Endothelial cell of umbilical vein (primary cell): ENCODE measurements at regions not wholly inside any gene's neighbourhood (a gene's known extent, or its start where the extent isn't known, plus 50 kb on each side); places are given as distances from the start of the nearest gene placed in this dataset.

Experiments used
- BruUV-seq: library from RNA; stranded (reverse); fragments of 400-500 nt; replicated peaks from 2 replicates; lab custom pipeline; 2021; lab: Mats Ljungman, UMichigan
- CTCF ChIA-PET: fragments of 300-600, 350-600 bp; sonication (Branson Sonifier 250); formaldehyde crosslinking; loops from one replicate; lab custom pipeline; 2021; ENCODE audit warnings: antibody characterized with exemption, inconsistent platforms; lab: Charles Lee
- POLR2A ChIA-PET: fragments of 300-600, 350-600 bp; sonication (Branson Sonifier 250); formaldehyde crosslinking; loops from one replicate; lab custom pipeline; 2021; ENCODE audit warnings: antibody characterized with exemption, inconsistent platforms; lab: Charles Lee
- DNase-seq: peaks from one replicate; pipeline ENCODE4 v3.0.0-alpha.2; 2011; ENCODE audit warnings: low read depth, low spot score
- FAIRE-seq: peaks from 2 replicates; lab custom pipeline; 2011; peaks lifted over from hg19 to GRCh38; lab: Jason Lieb, UNC
- H2AFZ ChIP-seq: 2 replicates; pipeline ENCODE4 v1.6.0; 2012; ENCODE audit warnings: low read depth, low read length, control low read depth, inconsistent platforms
- H3K27ac ChIP-seq: 2 replicates; pipeline ENCODE4 v1.5.1; 2011; ENCODE audit warnings: low read depth, mild to moderate bottlenecking, control low read depth, low read length, moderate library complexity; ENCODE audit not compliant: insufficient read depth
- H3K27me3 ChIP-seq, 2 experiments: 2 replicates each; pipeline versions ENCODE4 v1.6.0 to v1.6.1; 2011; ENCODE audit warnings: low read length in 2 of 2, mixed read lengths in 1 of 2; ENCODE audit not compliant: control insufficient read depth in 2 of 2, insufficient read depth in 2 of 2
- H3K36me3 ChIP-seq, 2 experiments: 2 replicates in 1 of 2; 3 replicates in 1 of 2; pipeline ENCODE4 v1.5.1; 2011; ENCODE audit warnings: low read length in 2 of 2, mild to moderate bottlenecking in 1 of 2, moderate library complexity in 1 of 2; ENCODE audit not compliant: control insufficient read depth in 2 of 2, insufficient read depth in 2 of 2; ENCODE audit errors: extremely low read depth in 1 of 2
- H3K4me1 ChIP-seq: 3 replicates; pipeline ENCODE4 v1.5.1; 2011; ENCODE audit warnings: mild to moderate bottlenecking, low read length; ENCODE audit not compliant: control insufficient read depth, insufficient read depth; ENCODE audit errors: extremely low read depth
- H3K4me2 ChIP-seq: 2 replicates; pipeline ENCODE4 v1.6.1; 2011; ENCODE audit warnings: low read length, control low read depth, mixed read lengths; ENCODE audit not compliant: insufficient read depth
- H3K4me3 ChIP-seq, 3 experiments: fragments of 200-600 bp in 1 of 3; sonication (generic), shearing (Covaris generic) in 1 of 3; replicated peaks in 1 of 3; 2 replicates each; pipeline ENCODE4 v1.5.1; 2011 to 2016; ENCODE audit warnings: control low read depth in 3 of 3, low read length in 3 of 3, mild to moderate bottlenecking in 2 of 3, inconsistent platforms in 1 of 3, low read depth in 1 of 3, moderate library complexity in 1 of 3; ENCODE audit not compliant: insufficient read depth in 1 of 3
- H3K79me2 ChIP-seq: 2 replicates; pipeline ENCODE4 v1.6.0; 2012; ENCODE audit warnings: low read length, inconsistent platforms; ENCODE audit not compliant: control insufficient read depth, insufficient read depth
- H3K9ac ChIP-seq: replicated peaks from 2 replicates; pipeline ENCODE3; 2011; ENCODE audit warnings: low read length, control low read depth; ENCODE audit not compliant: insufficient read depth; ENCODE audit errors: extremely low read depth
- H3K9me1 ChIP-seq: replicated peaks from 3 replicates; pipeline ENCODE4 v1.6.0; 2011; ENCODE audit warnings: mild to moderate bottlenecking, low read length; ENCODE audit not compliant: control insufficient read depth, insufficient read depth; ENCODE audit errors: extremely low read depth
- H3K9me3 ChIP-seq: replicated peaks from 2 replicates; pipeline ENCODE4 v1.5.1; 2012; ENCODE audit warnings: low read length, inconsistent platforms; ENCODE audit not compliant: control insufficient read depth, insufficient read depth
- H4K20me1 ChIP-seq: replicated peaks from 2 replicates; pipeline ENCODE3; 2011; ENCODE audit warnings: mild to moderate bottlenecking, low read length; ENCODE audit not compliant: control insufficient read depth, insufficient read depth; ENCODE audit errors: extremely low read depth
- EZH2 ChIP-seq: IDR thresholded peaks from 2 replicates; pipeline ENCODE4 v1.6.1; 2012; ENCODE audit warnings: borderline replicate concordance, low read depth, mild to moderate bottlenecking, moderate library complexity, low read length, inconsistent platforms; ENCODE audit not compliant: severe bottlenecking
- FOS ChIP-seq: IDR thresholded peaks from 2 replicates; pipeline ENCODE4 v1.6.1; 2011; ENCODE audit warnings: mild to moderate bottlenecking, low read length, moderate library complexity, borderline replicate concordance; ENCODE audit not compliant: insufficient read depth
- GATA2 ChIP-seq: IDR thresholded peaks from 2 replicates; pipeline ENCODE4 v1.7.0; 2011; ENCODE audit warnings: low read depth, mild to moderate bottlenecking, moderate library complexity, mixed read lengths, low read length; ENCODE audit not compliant: insufficient read length, insufficient read depth
- JUN ChIP-seq: IDR thresholded peaks from 2 replicates; pipeline ENCODE4 v1.6.1; 2011; ENCODE audit warnings: borderline replicate concordance, low read depth; ENCODE audit not compliant: insufficient read length, insufficient read depth
- MAX ChIP-seq: IDR thresholded peaks from 2 replicates; pipeline ENCODE4 v1.6.1; 2011; ENCODE audit not compliant: insufficient read depth, insufficient read length
- MYC ChIP-seq: IDR thresholded peaks from one replicate; pipeline ENCODE4 v1.6.1; 2011; ENCODE audit warnings: mild to moderate bottlenecking, low read depth, low read length
- POLR2A ChIP-seq: IDR thresholded peaks from 2 replicates; pipeline ENCODE4 v1.6.1; 2012; ENCODE audit warnings: low read depth, mild to moderate bottlenecking, control low read depth, low read length
- POLR2AphosphoS5 ChIP-seq: IDR thresholded peaks from 2 replicates; pipeline ENCODE4 v1.6.1; 2012; ENCODE audit warnings: low read depth, mild to moderate bottlenecking, control low read depth, low read length, moderate library complexity; ENCODE audit not compliant: insufficient read depth
- dilution Hi-C: fragments of 300-500 bp; cut with MboI; formaldehyde crosslinking; loops from one replicate; pipeline ENCODE4 v1.15.0; 2019; ENCODE audit warnings: low sequenced_read_pairs; ENCODE audit not compliant: extremely low pct_ligation_motif_present
- intact Hi-C: fragments of 100-400 bp; cut with micrococcal nuclease; formaldehyde crosslinking; loops from one replicate; pipeline ENCODE4 v1.10.0; 2022
- TF ChIP-seq, protein P1 (sequence below), 2 donors: IDR thresholded peaks; 1 replicate in 1 of 2; 2 replicates in 1 of 2; pipeline ENCODE4 v1.5.1; 2011; ENCODE audit warnings: low read length in 2 of 2, mild to moderate bottlenecking in 2 of 2, moderate library complexity in 2 of 2, control low read depth in 1 of 2, inconsistent platforms in 1 of 2, low read depth in 1 of 2; ENCODE audit not compliant: insufficient read depth in 1 of 2; ENCODE audit errors: extremely low read depth in 1 of 2

DNA sequence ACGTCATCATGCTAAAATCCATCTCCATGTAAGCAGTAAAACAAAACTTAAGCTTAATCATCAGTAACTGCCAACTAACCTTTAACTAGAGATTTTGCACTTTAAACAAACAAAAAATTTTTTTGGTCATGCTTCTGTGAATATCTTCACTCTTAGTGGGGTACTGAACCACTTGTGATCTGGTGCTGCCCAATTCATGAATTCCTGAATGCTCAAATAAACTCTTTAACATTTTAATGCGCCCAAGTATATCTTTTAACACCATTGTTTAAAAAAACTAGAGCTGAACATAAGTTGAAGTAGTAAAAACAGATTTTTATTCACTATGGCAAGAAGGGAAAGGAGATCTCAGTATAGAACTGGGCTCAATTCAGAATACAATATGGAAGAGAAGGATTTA is 196.9 kb upstream of the USP24 start:
- H2AFZ ChIP-seq, result no peak overlapping the region
- no TSS peak for BruUV-seq
- no peaks in the 10 kb centered on the region for H3K27me3 ChIP-seq
- no peak for TF ChIP-seq MAX
- TF ChIP-seq JUN, result no peak
- TF ChIP-seq MYC, result no peak
- TF ChIP-seq FOS, result no peak
- TF ChIP-seq GATA2, result no peak
- TF ChIP-seq EZH2, result no peak
- TF ChIP-seq POLR2AphosphoS5, result no peak
- TF ChIP-seq POLR2A, result no peak
- TF ChIP-seq, protein P1, sequence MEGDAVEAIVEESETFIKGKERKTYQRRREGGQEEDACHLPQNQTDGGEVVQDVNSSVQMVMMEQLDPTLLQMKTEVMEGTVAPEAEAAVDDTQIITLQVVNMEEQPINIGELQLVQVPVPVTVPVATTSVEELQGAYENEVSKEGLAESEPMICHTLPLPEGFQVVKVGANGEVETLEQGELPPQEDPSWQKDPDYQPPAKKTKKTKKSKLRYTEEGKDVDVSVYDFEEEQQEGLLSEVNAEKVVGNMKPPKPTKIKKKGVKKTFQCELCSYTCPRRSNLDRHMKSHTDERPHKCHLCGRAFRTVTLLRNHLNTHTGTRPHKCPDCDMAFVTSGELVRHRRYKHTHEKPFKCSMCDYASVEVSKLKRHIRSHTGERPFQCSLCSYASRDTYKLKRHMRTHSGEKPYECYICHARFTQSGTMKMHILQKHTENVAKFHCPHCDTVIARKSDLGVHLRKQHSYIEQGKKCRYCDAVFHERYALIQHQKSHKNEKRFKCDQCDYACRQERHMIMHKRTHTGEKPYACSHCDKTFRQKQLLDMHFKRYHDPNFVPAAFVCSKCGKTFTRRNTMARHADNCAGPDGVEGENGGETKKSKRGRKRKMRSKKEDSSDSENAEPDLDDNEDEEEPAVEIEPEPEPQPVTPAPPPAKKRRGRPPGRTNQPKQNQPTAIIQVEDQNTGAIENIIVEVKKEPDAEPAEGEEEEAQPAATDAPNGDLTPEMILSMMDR (IDR thresholded peaks at IDR 0.05; ENCODE audit: extremely low read depth in 1 of 2, insufficient read depth in 1 of 2, low read depth in 1 of 2, low read length in 2 of 2), result no peak
- no peaks in the 10 kb centered on the region for H3K4me1 ChIP-seq
- no peak overlapping the region for H3K27ac ChIP-seq
- no peak overlapping the region for H3K9ac ChIP-seq
- no peaks in the 10 kb centered on the region for H4K20me1 ChIP-seq
- FAIRE-seq, result no peak
- DNase-seq, result no peak
- no peak overlapping the region for H3K4me2 ChIP-seq
- intact Hi-C loops (no loop called here), dilution Hi-C loops (no loop called here)
- no peaks in the 10 kb centered on the region for H3K79me2 ChIP-seq
- ChIA-PET POLR2A (no interaction called here), CTCF (interaction anchor here (0.7 to 0.8 kb wide), 2 partner anchors 36 to 1382 kb away, joined by 3 to 4 read pairs; no protein-coding TSS in a partner anchor)
- no peaks in the 10 kb centered on the region for H3K9me1 ChIP-seq
- no peaks in the 10 kb centered on the region for H3K36me3 ChIP-seq
- H3K9me3 ChIP-seq, result no peaks in the 10 kb centered on the region
- H3K4me3 ChIP-seq, result no peak overlapping the region
